NT2/D1 (cell line): ENCODE measurements at regions not wholly inside any gene's neighbourhood (a gene's known extent, or its start where the extent isn't known, plus 50 kb on each side); places are given as distances from the start of the nearest gene placed in this dataset.

Experiments used
- DNase-seq: peaks from one replicate; pipeline ENCODE4 v3.0.0-alpha.2; 2011; ENCODE audit warnings: low read depth, low spot score
- H3K27me3 ChIP-seq: 2 replicates; pipeline ENCODE4 v1.6.0; 2011; ENCODE audit warnings: mild to moderate bottlenecking; ENCODE audit not compliant: insufficient read length, insufficient read depth
- H3K36me3 ChIP-seq: 2 replicates; pipeline ENCODE4 v1.6.1; 2011; ENCODE audit warnings: mild to moderate bottlenecking, low read length, mixed read lengths; ENCODE audit not compliant: insufficient read depth, insufficient read length
- H3K4me1 ChIP-seq: 2 replicates; pipeline ENCODE4 v1.5.1; 2011; ENCODE audit not compliant: insufficient read depth, insufficient read length
- H3K4me3 ChIP-seq: 2 replicates; pipeline ENCODE4 v1.5.1; 2011; ENCODE audit warnings: low read depth; ENCODE audit not compliant: insufficient read length
- H3K9ac ChIP-seq: 2 replicates; pipeline ENCODE4 v1.6.0; 2011; ENCODE audit warnings: low read depth; ENCODE audit not compliant: insufficient read length
- H3K9me3 ChIP-seq: 2 replicates; pipeline ENCODE4 v1.5.1; 2011; ENCODE audit warnings: mild to moderate bottlenecking, low read length; ENCODE audit not compliant: insufficient read depth
- SUZ12 ChIP-seq: IDR thresholded peaks from 2 replicates; pipeline ENCODE4 v1.6.1; 2011; ENCODE audit not compliant: insufficient read length, insufficient read depth; ENCODE audit errors: extremely low read depth
- YY1 ChIP-seq: IDR thresholded peaks from 2 replicates; pipeline ENCODE4 v1.6.1; 2011; ENCODE audit not compliant: insufficient read length, insufficient read depth
- ZNF274 ChIP-seq: IDR thresholded peaks from 2 replicates; pipeline ENCODE4 v1.6.1; 2011; ENCODE audit warnings: mild to moderate bottlenecking, low read depth, low read length

- TF ChIP-seq SUZ12 (no peak), YY1 (no peak), ZNF274 (no peak)
- Histone ChIP-seq H3K9ac (no peak overlapping the region), H3K9me3 (no peaks in the 10 kb centered on the region), H3K36me3 (no peaks in the 10 kb centered on the region), H3K4me1 (no peaks in the 10 kb centered on the region), H3K4me3 (no peak overlapping the region), H3K27me3 (no peaks in the 10 kb centered on the region)
- DNase-seq = no peak
Measured at GRCh38 chr2:53286345-53286744, 481.3 kb upstream of the CHAC2 start.

DNA sequence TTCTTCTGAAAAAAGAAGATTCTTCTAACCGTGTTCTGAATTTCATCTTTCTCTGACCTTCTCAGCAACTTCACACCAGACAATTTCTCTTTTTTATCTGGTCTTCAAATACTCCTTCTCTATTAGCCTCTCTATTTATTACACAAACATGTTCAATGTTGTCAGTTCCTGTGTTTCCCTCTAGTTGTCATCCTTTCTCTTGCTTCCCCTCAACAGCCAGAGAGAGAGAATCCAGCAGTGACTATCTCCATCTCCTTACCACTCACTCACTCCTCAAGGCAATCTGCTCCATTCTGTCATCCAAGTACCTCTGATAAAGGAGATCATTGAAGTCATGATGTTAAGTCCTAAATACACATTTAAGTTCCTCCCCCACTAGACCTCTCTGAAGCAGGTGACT lies 491.9 kb upstream of the CHAC2 start:
- no peaks in the 10 kb centered on the region for H3K9me3 ChIP-seq
- H3K4me1 ChIP-seq = no peaks in the 10 kb centered on the region
- H3K36me3 ChIP-seq = no peaks in the 10 kb centered on the region
- no peak overlapping the region for H3K9ac ChIP-seq
- TF ChIP-seq ZNF274 = no peak
- no peak for TF ChIP-seq YY1
- TF ChIP-seq SUZ12 = no peak
- DNase-seq = no peak
- H3K4me3 ChIP-seq = no peak overlapping the region
- no peaks in the 10 kb centered on the region for H3K27me3 ChIP-seq

DNA sequence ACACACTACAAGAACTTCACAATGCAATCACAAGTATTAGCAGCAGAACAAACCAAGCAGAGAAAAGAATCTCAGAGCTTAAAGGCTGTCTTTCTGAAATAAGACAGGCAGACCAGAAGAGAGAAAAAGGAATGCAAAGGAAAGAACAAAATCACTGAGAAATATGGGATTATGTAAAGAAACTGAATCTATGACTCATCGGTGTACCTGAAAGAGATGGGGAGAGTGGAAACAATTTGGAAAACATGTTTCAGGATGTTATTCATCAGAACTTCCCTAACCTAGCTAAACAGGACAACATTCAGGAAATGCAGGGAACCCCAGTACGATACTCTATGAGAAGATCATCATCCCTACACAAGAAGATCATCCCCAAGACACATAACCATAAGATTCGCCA lies 499.0 kb upstream of the CHAC2 start:
- Histone ChIP-seq H3K27me3 (no peaks in the 10 kb centered on the region), H3K9me3 (no peaks in the 10 kb centered on the region), H3K4me1 (no peaks in the 10 kb centered on the region), H3K36me3 (no peaks in the 10 kb centered on the region), H3K9ac (no peak overlapping the region), H3K4me3 (no peak overlapping the region)
- no peak for DNase-seq
- TF ChIP-seq ZNF274 (no peak), SUZ12 (no peak), YY1 (no peak)

- Histone ChIP-seq H3K36me3 (no peaks in the 10 kb centered on the region), H3K9me3 (no peaks in the 10 kb centered on the region), H3K4me1 (no peaks in the 10 kb centered on the region), H3K4me3 (no peak overlapping the region), H3K9ac (no peak overlapping the region), H3K27me3 (no peaks in the 10 kb centered on the region)
- DNase-seq = no peak
- no peak for TF ChIP-seq ZNF274
- TF ChIP-seq SUZ12 = no peak
- TF ChIP-seq YY1 = no peak
Measured at GRCh38 chr2:53268086-53268485, 499.5 kb upstream of the CHAC2 start.

DNA sequence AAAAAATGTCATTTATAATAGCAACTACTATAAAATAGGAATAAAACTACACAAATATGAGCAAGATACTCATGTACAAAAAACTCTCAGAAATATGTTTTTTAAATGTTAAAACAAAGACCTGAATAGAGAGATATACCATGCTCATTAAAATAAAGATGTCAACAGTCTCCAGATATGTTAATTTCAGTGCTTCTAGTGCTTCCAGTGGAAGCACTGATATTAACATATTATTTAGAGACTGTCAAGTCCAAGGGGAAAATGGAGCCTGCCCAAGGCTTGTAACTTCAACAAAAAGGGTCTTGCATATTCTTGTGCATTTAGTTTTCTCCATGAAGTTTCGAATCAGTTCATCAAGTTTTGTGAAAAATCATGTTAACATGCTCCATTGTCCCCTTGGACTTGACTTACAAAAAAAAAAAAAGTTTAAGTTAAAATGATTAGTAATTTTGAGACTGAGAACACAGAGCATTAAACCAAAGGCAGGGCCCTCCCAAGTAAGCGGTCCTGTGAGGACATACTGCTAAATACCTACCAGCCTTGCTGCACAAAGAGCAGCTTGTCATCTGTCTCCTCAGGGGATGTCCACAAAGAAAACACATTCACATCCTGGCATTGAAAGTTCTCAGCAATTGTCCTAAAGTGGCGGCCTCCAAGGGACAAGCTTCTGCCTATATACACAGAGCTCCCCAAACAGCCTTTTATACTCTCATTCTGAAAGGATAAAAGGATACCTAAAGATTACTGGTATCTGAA lies 501.9 kb upstream of the CHAC2 start:
- no peaks in the 10 kb centered on the region for H3K9me3 ChIP-seq
- no peak for DNase-seq
- no peak overlapping the region for H3K9ac ChIP-seq
- H3K4me1 ChIP-seq = no peaks in the 10 kb centered on the region
- no peaks in the 10 kb centered on the region for H3K36me3 ChIP-seq
- no peaks in the 10 kb centered on the region for H3K27me3 ChIP-seq
- TF ChIP-seq ZNF274 (no peak), YY1 (no peak), SUZ12 (no peak)
- H3K4me3 ChIP-seq = no peak overlapping the region

DNA sequence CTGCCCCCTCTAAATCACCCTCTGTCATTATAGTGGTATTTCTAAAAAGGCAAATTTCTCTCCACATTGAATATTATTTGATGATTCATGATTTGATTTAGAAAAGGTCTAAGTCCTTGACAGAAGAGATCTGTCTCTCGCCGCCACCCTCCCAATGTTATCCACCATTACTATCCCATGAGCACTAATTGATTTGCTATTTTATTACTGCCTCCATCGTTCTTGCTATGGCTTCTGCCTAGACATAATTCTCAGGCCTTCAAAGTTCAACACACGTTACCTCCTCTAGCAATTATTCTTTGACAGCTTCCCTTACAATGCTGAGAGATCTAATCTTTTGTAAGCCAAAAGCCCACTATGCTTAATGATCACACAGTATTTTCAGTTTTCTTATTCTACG lies 507.0 kb upstream of the CHAC2 start:
- Histone ChIP-seq H3K27me3 (no peaks in the 10 kb centered on the region), H3K36me3 (no peaks in the 10 kb centered on the region), H3K4me1 (no peaks in the 10 kb centered on the region), H3K9me3 (no peaks in the 10 kb centered on the region), H3K9ac (no peak overlapping the region), H3K4me3 (no peak overlapping the region)
- TF ChIP-seq YY1 (no peak), SUZ12 (no peak), ZNF274 (no peak)
- no peak for DNase-seq

DNA sequence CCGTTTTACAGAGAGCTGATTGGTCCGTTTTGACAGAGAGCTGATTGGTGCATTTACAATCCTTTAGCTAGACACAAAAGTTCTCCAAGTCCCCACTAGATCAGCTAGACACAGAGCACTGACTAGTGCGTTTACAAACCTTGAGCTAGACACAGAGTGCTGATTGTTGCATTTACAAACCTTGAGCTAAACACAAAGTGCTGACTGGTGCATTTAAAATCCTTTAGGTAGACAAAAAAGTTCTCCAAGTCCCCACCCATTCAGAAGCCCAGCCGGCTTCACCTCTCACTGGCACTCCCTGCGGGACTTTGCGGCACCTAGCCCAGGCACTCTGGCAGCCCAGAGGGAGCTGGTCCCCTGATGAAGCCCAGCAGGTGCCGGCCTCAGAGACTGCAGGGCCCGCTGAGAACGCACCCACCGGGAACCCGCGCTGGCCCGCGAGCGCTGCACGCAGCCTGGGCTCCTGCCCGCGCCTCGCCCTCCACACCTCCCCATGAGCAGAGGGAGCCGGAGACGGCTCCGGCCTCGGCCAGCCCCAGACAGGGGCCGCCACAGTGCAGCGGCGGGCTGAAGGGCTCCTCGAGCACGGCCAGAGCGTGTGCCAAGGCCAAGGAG lies 508.1 kb upstream of the CHAC2 start:
- no peak for DNase-seq

GRCh38 chr2:53257287-53257686 lies 510.3 kb upstream of the CHAC2 start:
- no peaks in the 10 kb centered on the region for H3K27me3 ChIP-seq
- H3K4me1 ChIP-seq = no peaks in the 10 kb centered on the region
- no peak overlapping the region for H3K4me3 ChIP-seq
- H3K36me3 ChIP-seq = no peaks in the 10 kb centered on the region
- no peak for DNase-seq
- TF ChIP-seq ZNF274 = no peak
- TF ChIP-seq YY1 = no peak
- TF ChIP-seq SUZ12 = no peak
- H3K9ac ChIP-seq = no peak overlapping the region
- H3K9me3 ChIP-seq = no peaks in the 10 kb centered on the region

More for the DNA sequence above, 508.1 kb upstream of the CHAC2 start:
- TF ChIP-seq ZNF274 = no peak
- no peaks in the 10 kb centered on the region for H3K36me3 ChIP-seq
- H3K27me3 ChIP-seq = no peaks in the 10 kb centered on the region
- H3K9me3 ChIP-seq = no peaks in the 10 kb centered on the region
- H3K4me1 ChIP-seq = no peaks in the 10 kb centered on the region
- H3K9ac ChIP-seq = no peak overlapping the region
- H3K4me3 ChIP-seq = no peak overlapping the region
